GM18951 (cell line): ENCODE measurements at regions not wholly inside any gene's neighbourhood (a gene's known extent, or its start where the extent isn't known, plus 50 kb on each side); places are given as distances from the start of the nearest gene placed in this dataset.

Source experiments
- POLR2A ChIP-seq: IDR thresholded peaks from 4 replicates; pipeline ENCODE4 v1.6.1; 2011; ENCODE audit warnings: mild to moderate bottlenecking; ENCODE audit not compliant: insufficient read length, insufficient read depth; ENCODE audit errors: extremely low read depth
- in situ Hi-C: fragments of 300-500 bp; cut with MboI; formaldehyde crosslinking; loops from one replicate; pipeline ENCODE4 v1.12.0; 2022; ENCODE audit warnings: low sequenced_read_pairs, mixed read lengths, inconsistent platforms; ENCODE audit not compliant: unreplicated experiment

DNA sequence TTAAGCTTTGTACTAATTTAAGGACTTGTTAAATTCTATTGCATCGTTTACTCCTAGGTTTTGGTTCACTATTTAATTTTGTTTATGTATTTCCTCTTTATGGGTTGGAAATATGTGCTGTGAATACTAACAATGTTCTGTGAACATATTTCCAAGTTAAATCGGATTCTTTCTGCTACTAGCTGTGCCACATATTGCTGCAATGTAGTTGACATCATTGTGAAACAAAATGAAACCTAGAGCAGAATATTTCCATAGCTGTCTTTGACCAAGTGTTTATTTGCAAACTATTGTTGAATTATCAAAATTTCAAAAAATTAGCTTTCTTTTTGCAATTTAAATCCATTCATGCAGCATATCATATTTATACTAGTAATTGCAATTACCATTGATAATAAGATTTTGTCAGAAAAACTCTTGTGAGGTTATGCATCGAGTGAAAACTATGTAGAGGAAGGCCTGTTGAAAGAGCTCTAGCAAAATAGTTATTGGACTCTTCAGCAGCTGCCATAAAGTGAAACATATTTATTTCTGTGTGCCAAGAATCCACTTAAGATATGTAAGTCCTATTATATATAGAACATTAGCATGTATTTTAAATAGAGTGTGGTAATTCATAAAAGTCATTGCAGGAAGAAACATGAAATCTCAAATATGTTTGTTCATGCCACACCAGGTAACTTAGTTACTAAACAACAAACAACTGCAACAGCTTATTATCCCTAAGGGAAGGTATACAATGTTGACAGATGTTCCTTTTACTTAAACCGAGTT, 575.1 kb downstream of the SLITRK6 start:
- TF ChIP-seq POLR2A, result no peak
- in situ Hi-C loops, result no loop called here

- TF ChIP-seq POLR2A, result no peak
- in situ Hi-C loops, result no loop called here
Measured at GRCh38 chr13:85216576-85216975, 582.6 kb downstream of the SLITRK6 start.

DNA sequence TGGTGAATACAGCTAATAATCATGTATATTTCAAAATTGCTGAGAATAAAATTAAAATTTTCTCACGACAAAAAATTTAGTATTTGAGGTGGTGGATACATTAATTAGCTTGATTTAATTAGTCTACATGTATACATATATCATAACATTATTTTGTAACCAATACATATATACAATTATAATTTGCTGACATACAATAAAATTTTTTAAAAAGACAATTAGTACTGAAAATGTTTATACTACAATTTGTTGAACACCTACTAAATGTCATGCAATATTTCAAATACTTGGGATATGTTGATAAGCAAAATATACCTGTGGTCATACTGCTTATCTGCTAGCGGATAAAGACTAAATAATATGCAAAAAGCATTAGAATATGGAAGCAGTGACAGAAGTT, 586.5 kb downstream of the SLITRK6 start:
- in situ Hi-C loops, result no loop called here
- TF ChIP-seq POLR2A, result no peak

DNA sequence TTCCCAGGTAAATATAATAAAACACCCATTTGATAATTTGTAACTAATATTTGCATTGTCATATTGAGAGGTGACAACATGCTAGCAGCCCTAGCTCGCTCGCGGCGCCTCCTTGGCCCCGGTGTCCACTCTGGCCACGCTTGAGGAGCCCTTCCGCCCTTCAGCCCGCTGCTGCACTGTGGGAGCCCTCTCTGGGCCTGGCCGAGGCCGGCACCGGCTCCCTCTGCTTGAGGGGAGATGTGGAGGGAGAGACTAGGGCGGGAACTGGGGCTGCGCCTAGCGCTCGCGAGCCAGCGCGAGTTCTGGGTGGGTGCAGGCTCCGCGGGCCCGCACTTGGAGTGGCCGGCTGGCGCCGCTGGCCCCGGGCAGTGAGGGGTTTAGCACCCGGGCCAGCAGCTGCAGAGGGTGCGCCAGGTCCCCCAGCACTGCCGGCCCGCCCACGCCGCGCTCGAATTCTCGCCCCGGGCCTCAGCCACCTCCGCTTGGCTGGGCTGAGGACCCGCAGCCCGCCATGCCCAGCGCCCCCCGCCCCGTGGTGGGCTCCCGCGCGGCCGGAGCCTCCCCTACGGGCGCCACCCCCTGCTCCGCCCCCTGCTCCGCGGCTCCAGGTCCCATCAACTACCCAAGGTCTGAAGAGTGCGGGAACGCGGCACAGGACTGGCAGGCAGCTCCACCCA, 594.4 kb downstream of the SLITRK6 start:
- in situ Hi-C loops, result no loop called here
- TF ChIP-seq POLR2A, result no peak

DNA sequence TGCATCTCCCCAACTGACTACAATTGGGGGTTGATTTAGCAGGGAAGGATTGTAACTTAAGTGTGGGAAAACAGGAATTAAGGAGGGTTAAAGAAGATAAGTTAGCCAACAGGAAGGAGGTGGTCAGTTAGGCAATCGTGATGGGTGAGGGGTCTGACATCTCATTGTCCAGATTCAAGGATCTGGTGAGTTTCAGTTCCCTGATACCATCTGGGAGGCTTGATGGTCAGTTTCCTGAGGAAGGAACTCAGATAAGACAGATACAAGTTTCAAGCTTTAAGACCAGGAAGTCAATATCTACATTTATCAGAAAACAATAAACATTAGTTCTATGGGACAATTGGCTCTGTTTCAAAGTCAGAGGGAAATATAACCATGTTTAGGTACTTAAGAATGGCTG, 601.8 kb downstream of the SLITRK6 start:
- in situ Hi-C loops, result no loop called here
- no peak for TF ChIP-seq POLR2A

DNA sequence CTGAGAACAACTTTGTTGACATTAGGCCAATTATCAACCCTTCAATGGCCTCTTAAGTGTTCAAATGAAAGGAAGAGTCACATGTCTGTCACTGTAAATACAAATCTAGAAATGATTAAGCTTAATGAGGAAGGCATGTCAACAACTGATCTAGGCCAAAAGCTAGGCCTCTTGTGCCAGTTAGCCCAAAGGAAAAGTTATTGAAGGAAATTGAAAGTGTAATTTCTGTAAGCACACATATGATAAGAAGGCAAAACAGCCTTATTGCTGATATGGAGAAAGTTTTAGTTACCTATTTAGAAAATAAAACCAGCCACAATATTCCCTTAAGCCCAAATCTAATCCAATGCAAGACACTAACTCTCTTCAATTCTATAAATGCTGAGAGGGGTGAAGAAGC, 604.7 kb downstream of the SLITRK6 start:
- in situ Hi-C loops, result no loop called here
- TF ChIP-seq POLR2A, result no peak

DNA sequence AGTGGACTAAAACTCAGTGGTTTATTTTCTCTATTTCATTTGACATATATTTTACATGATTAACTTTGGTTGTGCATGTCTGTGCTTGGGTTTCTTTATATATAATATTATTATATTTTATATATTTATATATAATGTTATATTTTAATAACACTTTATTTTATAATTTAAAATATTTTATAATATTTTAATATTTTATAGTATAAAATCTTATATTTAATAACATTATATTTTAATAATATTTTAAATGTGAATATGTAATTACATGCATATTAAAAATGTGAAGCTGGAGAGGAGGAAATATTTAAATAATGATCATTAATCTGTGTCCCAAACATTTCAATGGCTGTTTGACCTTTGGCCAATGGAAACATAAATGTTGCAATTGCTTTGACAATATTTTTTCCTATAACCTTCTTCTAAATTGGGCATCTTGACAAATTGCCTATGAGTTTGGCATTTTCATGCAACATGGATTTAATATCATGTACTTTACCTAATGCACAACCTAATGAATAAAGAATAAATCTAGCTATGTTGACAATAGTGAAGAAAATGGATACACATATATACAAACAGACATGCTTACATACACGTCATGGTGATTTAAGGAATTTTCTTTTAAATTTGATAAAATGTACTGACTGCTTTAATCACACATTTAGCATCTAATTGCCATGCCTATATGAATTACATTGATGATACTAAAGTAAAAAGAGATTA, 607.1 kb downstream of the SLITRK6 start:
- in situ Hi-C loops, result no loop called here
- no peak for TF ChIP-seq POLR2A

DNA sequence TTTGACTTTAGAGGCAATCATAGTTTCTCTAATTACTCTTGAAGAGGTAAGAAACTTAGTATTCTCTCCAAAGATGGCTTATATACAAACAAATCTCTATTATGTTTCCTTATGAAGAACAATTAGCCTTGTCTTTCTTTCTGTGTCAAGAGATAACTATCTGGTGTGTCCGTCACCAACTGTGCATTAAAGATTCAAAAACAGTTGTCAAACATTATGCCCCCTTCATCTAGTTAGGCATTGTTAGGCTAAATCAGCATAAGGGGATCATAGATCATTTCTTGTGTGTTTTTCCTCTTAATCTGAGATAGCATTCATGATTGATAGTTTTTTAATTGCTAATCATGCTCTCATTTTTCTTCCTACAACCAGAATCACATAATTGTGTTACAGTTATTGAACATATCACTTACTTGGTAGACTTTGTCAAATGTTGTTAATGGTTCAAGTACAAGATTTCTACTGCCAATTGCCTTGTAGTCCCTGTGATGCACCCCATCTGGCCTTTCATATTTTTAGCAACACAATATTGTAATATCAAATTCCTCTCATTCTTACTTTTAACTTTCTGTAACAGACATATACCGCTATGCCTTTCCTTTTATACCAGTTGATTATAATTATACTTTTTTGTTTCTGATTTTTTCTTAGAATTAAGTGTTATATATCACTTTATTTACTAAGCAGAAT, 612.7 kb downstream of the SLITRK6 start:
- in situ Hi-C loops, result no loop called here

GRCh38 chr13:85174291-85174690, 624.9 kb downstream of the SLITRK6 start:
- TF ChIP-seq POLR2A, result no peak
- in situ Hi-C loops, result no loop called here

More for the DNA sequence above, 612.7 kb downstream of the SLITRK6 start:
- no peak for TF ChIP-seq POLR2A

DNA sequence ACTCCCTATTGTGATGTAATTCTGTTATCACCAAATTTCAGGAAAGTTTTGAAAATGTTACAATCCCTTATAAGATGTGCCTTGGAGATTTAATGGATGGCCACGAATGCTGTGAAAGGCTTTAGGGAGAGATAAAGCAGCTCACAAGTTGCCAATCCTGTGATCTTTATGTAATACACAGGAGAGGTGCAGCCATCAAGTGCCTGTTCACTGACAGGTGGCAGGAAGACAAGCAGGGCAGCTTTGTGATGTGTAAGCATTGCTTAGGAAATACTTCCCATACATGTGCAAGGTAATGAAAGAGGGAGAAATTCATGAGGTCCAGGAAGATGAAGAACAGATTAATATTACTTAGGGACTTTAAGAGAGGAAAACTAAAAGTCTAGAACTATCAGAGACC, 628.8 kb downstream of the SLITRK6 start:
- in situ Hi-C loops, result no loop called here
- no peak for TF ChIP-seq POLR2A

DNA sequence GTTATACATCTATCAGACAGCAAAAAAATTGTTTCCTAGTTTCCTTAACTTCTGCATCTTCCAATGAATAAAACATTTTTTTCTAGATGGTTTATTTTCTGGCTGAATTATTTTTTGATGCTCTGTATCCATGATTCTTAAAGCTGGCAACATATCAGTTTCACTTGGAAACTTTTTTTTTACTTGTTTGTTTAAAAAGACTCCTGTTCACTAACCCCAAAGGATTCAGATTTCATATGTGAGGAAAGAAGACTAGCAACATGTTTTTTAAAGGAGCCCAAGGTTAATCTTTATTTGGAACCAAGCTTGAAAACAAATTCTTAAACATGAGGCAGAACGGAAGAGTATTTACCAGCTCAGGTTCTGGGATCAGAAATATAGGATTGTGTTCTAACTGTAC, 632.3 kb downstream of the SLITRK6 start:
- in situ Hi-C loops, result no loop called here
- no peak for TF ChIP-seq POLR2A

GRCh38 chr13:85163063-85163462, 636.2 kb downstream of the SLITRK6 start:
- no peak for TF ChIP-seq POLR2A
- in situ Hi-C loops, result no loop called here

- in situ Hi-C loops, result no loop called here
- no peak for TF ChIP-seq POLR2A
Measured at GRCh38 chr13:85148009-85148408, 651.2 kb downstream of the SLITRK6 start.
